ENCODE measurements at regions not wholly inside any gene's neighbourhood (a gene's known extent, or its start where the extent isn't known, plus 50 kb on each side); places are given as distances from the start of the nearest gene placed in this dataset.

DNA sequence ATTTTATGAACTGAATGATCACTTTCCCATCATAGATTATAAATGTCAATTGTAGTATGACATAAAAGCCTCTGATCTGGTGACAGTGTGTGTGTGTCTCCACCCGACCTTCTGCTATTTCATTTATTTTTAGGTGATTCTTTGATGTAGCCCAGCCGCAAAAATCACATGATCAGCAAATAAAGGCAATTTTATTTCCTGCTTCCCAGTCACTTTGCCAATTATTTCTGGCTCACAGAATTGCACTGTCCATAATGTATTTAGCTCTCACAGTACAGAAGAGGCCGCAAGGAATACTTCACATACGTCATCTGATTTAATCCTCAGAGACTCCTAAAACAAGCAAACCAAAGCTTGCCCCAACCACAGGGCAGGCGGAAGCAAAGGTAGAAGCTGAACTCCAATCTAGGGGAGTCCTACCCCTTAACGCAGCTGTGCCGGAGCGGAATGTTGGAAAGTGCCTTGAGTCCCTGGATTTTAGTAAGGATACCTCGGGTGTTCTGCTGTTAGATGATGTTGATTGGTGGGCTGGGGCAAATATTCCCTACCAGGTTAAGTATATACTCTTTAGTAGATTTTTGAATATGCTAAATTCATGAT is 384.0 kb upstream of the IRX4 start:
- no peak for DNase-seq (ENCODE audit: low read depth in 2 of 2)

GRCh38 chr5:2265341-2265740 is 382.6 kb upstream of the IRX4 start:
- DNase-seq (ENCODE audit: low read depth in 2 of 2), result no peak

GRCh38 chr5:2263763-2264162 is 381.0 kb upstream of the IRX4 start:
- DNase-seq (ENCODE audit: low read depth in 2 of 2), result no peak

- no peak for DNase-seq (ENCODE audit: low read depth in 2 of 2)
Measured at GRCh38 chr5:2262620-2263019, 379.9 kb upstream of the IRX4 start.

DNA sequence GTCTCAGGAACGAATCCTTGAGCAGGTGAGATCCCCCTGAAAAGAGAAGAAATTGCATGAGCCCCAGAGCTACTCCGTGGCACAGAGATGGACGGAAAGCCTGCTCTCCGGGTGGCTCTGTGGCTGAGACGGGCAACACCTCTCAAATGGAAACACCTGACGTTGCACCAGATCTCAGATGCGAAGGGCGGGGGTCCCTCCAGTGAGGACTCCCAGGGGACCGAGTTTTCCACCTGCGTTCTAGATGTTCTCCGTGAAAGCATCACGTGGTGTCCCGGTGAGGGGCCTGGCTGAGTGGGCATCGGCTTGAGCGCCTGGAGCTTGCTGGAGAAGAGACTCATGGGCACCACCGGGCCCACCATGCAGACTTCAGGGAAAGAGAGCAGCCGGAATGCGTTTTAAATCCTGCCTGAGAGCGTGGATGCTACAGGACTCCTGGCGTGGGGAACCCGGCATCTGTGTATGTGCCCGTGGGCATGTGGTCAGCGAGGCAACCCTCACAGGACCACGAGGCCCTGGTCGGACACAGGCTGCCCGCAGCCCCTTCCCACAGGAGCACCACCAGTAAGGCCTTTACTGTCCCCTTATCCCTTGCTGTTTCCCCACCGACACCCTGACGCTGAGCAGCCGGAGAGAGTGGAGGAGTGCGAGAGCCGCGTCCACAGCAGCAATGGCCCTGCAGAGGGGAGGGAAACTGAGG is 378.4 kb upstream of the IRX4 start:
- no peak for DNase-seq (ENCODE audit: low read depth in 2 of 2)

GRCh38 chr5:2260211-2261003 is 377.7 kb upstream of the IRX4 start:
- no peak for DNase-seq (ENCODE audit: low read depth in 2 of 2)

DNA sequence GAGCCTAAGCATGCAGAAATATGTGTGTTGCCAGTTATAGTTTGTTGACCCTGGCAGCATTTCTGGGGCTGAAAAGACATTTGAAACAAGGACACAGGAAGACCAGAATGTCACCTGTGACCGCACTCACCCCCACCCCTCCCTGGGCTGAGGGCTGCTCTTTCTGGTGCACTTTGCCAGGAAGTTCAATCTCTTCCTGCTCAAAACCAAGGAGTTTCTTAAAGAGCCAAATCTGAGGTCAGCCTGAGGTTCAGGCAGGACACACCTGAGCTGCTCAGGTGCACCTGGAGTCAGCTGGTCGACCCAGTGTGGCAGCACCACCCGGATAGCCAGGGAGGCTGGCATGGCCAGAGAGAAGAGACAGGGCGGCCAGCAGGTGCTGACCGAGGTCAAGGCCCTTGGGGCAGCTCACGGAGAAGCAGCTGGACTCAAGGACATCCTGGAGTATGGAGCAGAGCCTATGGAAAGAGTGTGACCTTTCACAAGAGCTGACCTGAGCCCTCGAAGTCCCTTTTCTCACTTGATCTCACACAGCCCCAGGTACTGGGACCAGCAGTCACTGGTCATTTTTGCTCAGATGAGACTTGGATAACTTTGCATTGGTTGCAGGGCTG is 376.9 kb upstream of the IRX4 start:
- no peak for DNase-seq (ENCODE audit: low read depth in 2 of 2)

DNA sequence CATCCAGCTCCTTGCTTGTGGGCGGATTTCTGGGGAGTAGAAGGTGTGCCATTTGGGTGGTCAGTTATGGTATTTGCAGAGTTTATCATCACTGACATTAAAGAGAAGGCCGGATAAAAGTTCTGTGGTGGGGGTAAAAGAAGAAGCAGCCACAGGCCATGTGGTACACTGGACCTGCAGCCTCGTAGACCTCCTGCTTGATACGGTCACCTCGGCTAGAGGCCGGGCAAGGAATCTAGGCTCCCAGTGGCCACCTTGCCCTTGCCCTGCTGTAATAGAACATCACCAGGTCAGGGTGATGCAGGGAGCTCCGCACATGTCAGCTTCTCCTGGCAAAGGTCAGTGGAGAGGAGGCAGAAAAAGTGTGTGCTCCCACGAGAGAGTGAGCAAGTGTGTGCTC is 376.1 kb upstream of the IRX4 start:
- no peak for DNase-seq (ENCODE audit: low read depth in 2 of 2)

DNA sequence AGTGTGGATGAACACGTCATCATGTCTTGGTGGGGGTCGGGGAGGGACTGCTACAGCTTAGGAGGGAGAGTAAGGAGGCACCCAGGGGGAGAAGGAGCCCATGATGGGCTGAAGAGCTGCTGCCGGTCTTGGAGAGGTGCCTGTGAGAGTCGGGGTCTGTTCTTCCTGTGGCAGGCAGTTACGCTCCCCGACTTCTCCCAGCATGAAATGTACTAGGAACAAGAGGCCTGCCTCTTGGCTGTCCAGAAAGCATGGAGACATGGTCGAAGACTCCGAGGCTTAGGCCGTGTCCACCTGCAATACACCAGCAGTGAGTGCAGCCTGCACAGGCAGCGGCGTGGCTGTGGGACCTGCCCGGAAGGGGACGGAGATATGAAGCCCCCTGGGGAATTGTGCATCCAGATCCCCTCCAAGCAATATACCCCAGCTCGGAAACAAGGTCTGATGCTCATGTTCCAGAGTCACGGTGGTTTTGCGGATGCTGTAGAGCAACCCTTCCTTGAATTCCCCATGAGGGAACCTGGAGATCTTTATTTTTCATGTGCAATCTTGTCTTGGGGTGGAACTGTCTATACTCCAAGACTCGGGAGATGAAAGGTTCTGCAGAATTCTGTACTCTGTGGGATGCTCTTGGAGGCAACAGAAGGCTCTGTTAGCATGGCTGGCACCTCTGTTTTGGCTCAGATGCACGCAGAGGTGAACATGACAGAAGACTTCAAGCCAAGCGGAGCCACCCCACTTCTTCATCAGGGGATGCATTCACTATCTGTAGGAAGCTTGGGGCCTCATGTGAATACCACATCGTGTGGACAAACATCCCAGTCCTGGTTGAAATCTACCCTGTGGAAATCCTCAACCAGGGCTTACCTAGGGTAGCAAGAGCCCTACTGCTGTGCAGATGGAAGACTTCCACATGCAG is 374.9 kb upstream of the IRX4 start:
- no peak for DNase-seq (ENCODE audit: low read depth in 2 of 2)

- no peak for DNase-seq (ENCODE audit: low read depth in 2 of 2)
Measured at GRCh38 chr5:2256691-2257280, 374.1 kb upstream of the IRX4 start.

DNA sequence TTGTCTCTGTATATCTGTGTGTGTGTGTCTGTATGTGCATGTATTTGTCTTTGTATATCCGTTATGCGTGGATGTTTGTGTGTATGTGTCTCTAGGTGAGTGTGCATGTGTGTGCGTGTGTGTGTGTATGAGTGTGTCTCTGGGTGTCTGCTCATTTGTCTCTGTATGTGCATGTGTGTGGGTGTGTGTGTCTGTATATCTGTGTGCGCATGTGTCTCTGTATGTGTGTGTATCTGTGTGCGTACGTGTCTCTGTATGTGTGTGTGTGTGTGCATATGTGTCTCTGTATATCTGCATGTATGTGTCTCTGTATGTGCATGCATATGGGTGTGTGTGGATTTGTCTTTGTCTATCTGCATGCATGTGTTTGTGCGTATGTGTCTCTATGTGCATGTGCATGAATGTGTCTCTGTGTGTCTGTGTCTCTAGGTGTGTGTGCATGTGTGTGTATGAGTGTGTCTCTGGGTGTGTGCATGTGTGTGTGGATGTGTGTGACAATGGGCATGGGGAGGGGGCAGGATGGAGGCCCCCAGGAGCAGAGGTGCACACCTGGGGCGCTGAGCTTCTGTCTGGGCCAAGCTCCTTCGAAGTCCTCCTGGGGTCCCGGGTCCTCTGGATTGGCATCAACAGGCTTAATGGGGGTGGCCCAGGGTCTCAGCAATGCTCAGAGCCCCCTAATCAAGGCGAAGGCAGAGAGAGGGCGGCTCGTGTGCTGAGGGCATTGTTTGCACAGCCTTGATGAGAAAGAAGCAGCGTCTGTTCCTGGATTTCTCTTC is 373.4 kb upstream of the IRX4 start:
- DNase-seq (ENCODE audit: low read depth in 2 of 2), result no peak

GRCh38 chr5:2254880-2255750 is 372.4 kb upstream of the IRX4 start:
- no peak for DNase-seq (ENCODE audit: low read depth in 2 of 2)

- no peak for DNase-seq (ENCODE audit: low read depth in 2 of 2)
Measured at GRCh38 chr5:2254406-2254805, 371.7 kb upstream of the IRX4 start.

DNA sequence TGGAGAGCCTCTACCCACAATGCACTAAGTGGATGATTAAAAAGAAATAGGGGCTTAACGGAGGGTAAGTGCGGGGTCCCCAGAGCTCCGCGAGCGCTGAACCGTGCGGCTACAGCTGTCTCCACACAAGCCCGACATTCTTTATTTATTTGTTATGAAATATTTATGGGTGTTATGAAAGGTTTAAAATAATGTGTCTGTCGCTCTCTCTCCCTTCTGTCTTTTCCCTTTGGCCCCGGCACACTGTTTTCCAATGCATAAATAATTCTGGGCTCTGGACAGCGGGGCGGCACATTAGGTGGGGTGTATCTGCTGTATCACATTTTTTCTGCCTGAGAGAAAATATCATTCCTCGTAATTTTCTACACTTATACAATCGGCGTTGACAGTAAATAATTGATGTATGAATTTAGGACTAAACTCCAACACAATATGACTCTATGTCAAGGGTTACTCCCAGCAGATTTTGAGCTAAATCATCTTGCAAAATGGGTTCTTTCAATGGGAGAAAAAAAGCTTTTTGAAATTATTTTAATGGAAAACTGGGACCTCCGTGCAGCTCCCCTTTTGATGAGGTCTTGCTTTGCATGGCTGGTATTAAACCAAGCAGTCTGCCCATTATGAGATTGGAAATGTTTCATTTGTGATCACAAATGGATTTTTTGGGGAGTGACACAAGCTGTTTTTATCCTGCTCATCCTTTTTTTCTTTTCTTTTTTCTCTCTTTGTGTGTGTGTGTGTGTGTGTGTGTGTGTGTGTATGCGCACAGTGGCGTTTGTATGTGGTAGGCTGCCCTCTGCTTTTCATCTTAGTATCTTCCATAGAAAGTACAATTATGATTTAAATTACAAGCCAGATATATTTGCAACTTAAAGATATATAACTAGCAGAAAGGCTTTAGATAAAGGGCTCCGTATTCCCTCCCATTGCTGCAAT is 370.6 kb upstream of the IRX4 start:
- no peak for DNase-seq (ENCODE audit: low read depth in 2 of 2)

DNA sequence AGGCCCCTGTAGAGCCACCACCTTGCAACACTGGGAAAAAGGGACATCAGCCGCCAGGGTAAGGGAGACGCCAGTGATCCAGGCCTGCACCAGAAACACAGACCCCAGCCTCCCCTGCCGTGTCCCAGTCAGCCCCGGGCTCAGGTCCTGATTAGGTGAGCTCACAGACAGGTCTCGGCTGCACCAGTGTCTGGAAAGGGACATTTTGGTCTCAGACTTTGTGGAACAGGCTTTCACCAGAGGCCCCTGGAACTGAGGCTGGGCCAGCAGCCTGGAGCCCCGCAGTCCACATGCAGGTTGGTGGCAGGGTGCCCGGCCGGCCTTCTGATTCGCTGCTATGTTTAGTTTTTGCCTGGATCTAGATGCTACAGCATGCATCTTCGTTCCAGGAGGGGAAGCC is 369.0 kb upstream of the IRX4 start:
- no peak for DNase-seq (ENCODE audit: low read depth in 2 of 2)

DNA sequence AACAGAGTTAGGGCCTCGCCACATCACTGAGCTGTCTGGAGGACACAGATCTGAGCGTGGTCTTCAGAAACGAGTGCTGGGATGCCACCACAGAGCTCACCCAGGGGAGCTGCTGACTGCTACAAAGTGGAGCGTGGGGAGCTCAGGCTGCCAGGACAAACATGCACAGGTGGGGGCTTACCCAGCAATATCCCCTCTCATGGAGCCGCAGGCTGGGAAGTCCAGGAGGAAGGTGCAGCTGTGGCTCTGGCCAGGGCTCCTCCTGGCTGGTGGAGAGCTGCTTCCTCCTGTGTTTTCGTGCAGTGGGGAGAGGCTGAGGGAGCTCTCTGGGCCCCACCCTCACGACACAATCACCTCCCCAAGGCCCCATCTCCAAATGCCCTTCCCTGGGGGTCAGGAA is 368.6 kb upstream of the IRX4 start:
- DNase-seq (ENCODE audit: low read depth in 2 of 2), result no peak

GRCh38 chr5:2250365-2250950 is 367.7 kb upstream of the IRX4 start:
- no peak for DNase-seq (ENCODE audit: low read depth in 2 of 2)

GRCh38 chr5:2249442-2249841 is 366.7 kb upstream of the IRX4 start:
- no peak for DNase-seq (ENCODE audit: low read depth in 2 of 2)
